Panc1 (cell line): ENCODE measurements at regions not wholly inside any gene's neighbourhood (a gene's known extent, or its start where the extent isn't known, plus 50 kb on each side); places are given as distances from the start of the nearest gene placed in this dataset.

ENCODE experiments used
- ATAC-seq: fragments of 200-7000 bp; cut with Tn5 transposase; 2 replicates; pipeline ENCODE4 v1.9.1; 2020; ENCODE audit warnings: mild to moderate bottlenecking, moderate library complexity
- BruUV-seq: library from RNA; stranded (reverse); fragments of 400-500 nt; replicated peaks from 2 replicates; lab custom pipeline; 2021; lab: Mats Ljungman, UMichigan
- CTCF ChIA-PET: fragments of 300-600 bp; sonication (Branson Sonifier 250); formaldehyde crosslinking; loops from one replicate; lab custom pipeline; 2022; ENCODE audit warnings: antibody characterized with exemption; lab: Charles Lee
- POLR2A ChIA-PET: fragments of 300-600 bp; sonication (Branson Sonifier 250); formaldehyde crosslinking; loops from one replicate; lab custom pipeline; 2022; ENCODE audit warnings: antibody characterized with exemption; lab: Charles Lee
- DNase-seq: peaks from one replicate; pipeline ENCODE4 v3.0.0-alpha.2; 2010; ENCODE audit warnings: low read depth, low spot score
- H3K27ac ChIP-seq: 2 replicates; pipeline ENCODE4 v1.5.1; 2011; ENCODE audit warnings: mild to moderate bottlenecking, low read length, inconsistent platforms
- H3K27me3 ChIP-seq: fragments of 200-500 bp; sonication (Bioruptor generic); 2 replicates; pipeline ENCODE4 v1.6.0; 2014; ENCODE audit warnings: low read length, inconsistent platforms; ENCODE audit not compliant: control insufficient read depth, insufficient read depth
- H3K36me3 ChIP-seq: fragments of 200-500 bp; sonication (Bioruptor generic); 2 replicates; pipeline ENCODE4 v1.5.1; 2014; ENCODE audit warnings: inconsistent platforms, mild to moderate bottlenecking, low read length, moderate library complexity; ENCODE audit not compliant: control insufficient read depth, insufficient read depth
- H3K4me1 ChIP-seq: 2 replicates; pipeline ENCODE4 v1.5.1; 2011; ENCODE audit warnings: inconsistent platforms, mild to moderate bottlenecking, low read length, moderate library complexity; ENCODE audit not compliant: control insufficient read depth, insufficient read depth
- H3K4me3 ChIP-seq, 2 experiments: 2 replicates each; pipeline ENCODE4 v1.5.1; 2011 to 2012; ENCODE audit warnings: low read depth in 2 of 2, low read length in 2 of 2, mild to moderate bottlenecking in 2 of 2, inconsistent platforms in 1 of 2, moderate library complexity in 1 of 2
- H3K9me3 ChIP-seq: fragments of 200-500 bp; sonication (Bioruptor generic); 2 replicates; pipeline ENCODE4 v1.5.1; 2014; ENCODE audit warnings: low read depth, mild to moderate bottlenecking, inconsistent platforms, low read length, moderate library complexity; ENCODE audit not compliant: control insufficient read depth, insufficient read depth
- CTCF ChIP-seq: fragments of 450-650 bp; IDR thresholded peaks from 2 replicates; pipeline ENCODE4 v1.5.1; 2017; ENCODE audit warnings: mild to moderate bottlenecking
- POLR2AphosphoS5 ChIP-seq: IDR thresholded peaks from 2 replicates; pipeline ENCODE4 v1.6.1; 2012; ENCODE audit warnings: mild to moderate bottlenecking, low read depth, low read length, moderate library complexity
- REST ChIP-seq, 2 experiments: IDR thresholded peaks; 2 replicates each; pipeline ENCODE4 v1.6.1; 2011 to 2012; ENCODE audit warnings: low read depth in 2 of 2, control low read depth in 1 of 2, low read length in 1 of 2, mild to moderate bottlenecking in 1 of 2, moderate library complexity in 1 of 2; ENCODE audit not compliant: insufficient read depth in 1 of 2
- SIN3A ChIP-seq: IDR thresholded peaks from 2 replicates; pipeline ENCODE4 v1.6.1; 2012; ENCODE audit warnings: low read depth, mild to moderate bottlenecking, low read length, moderate library complexity, borderline replicate concordance; ENCODE audit not compliant: insufficient read depth
- TCF7L2 ChIP-seq: IDR thresholded peaks from 2 replicates; pipeline ENCODE4 v1.6.1; 2011; ENCODE audit warnings: mild to moderate bottlenecking, low read depth, low read length, inconsistent platforms
- in situ Hi-C: cut with HindIII; loops from 2 replicates; pipeline ENCODE4 v1.10.0; 2016; ENCODE audit warnings: low sequenced_read_pairs, low pct_unique_long_range_greater_than_20kb
- intact Hi-C: fragments of 100-400 bp; cut with micrococcal nuclease; formaldehyde crosslinking; loops from one replicate; pipeline ENCODE4 v1.10.0; 2022; ENCODE audit not compliant: unreplicated experiment

- no peak for TF ChIP-seq REST (IDR thresholded peaks at IDR 0.05; ENCODE audit: insufficient read depth in 1 of 2, low read depth in 2 of 2, low read length in 1 of 2)
- no peak for TF ChIP-seq CTCF
- TF ChIP-seq TCF7L2 = no peak
- TF ChIP-seq POLR2AphosphoS5 = no peak
- TF ChIP-seq SIN3A = no peak
- intact Hi-C loops = no loop called here
- no peaks in the 10 kb centered on the region for H3K36me3 ChIP-seq
- no peaks in the 10 kb centered on the region for H3K9me3 ChIP-seq
- H3K27me3 ChIP-seq = no peaks in the 10 kb centered on the region
- ATAC-seq (no peak), DNase-seq (no peak)
- ChIA-PET POLR2A (no interaction called here), CTCF (no interaction called here)
- H3K4me1 ChIP-seq = no peaks in the 10 kb centered on the region
- no peak overlapping the region for H3K27ac ChIP-seq
- no peak overlapping the region for H3K4me3 ChIP-seq
- in situ Hi-C loops = no loop called here
- BruUV-seq = no TSS peak
These were observed 441.0 kb downstream of the TUSC7 start for GRCh38 chr3:117150628-117151027.

GRCh38 chr3:117160176-117160575, 450.6 kb downstream of the TUSC7 start:
- no peaks in the 10 kb centered on the region for H3K9me3 ChIP-seq
- no peak for ATAC-seq
- in situ Hi-C loops = no loop called here
- BruUV-seq = no TSS peak
- no peak overlapping the region for H3K27ac ChIP-seq
- H3K4me1 ChIP-seq = no peaks in the 10 kb centered on the region
- DNase-seq = no peak
- ChIA-PET CTCF (no interaction called here), POLR2A (no interaction called here)
- intact Hi-C loops = no loop called here
- no peaks in the 10 kb centered on the region for H3K27me3 ChIP-seq
- no peaks in the 10 kb centered on the region for H3K36me3 ChIP-seq
- no peak for TF ChIP-seq SIN3A
- no peak for TF ChIP-seq POLR2AphosphoS5
- no peak for TF ChIP-seq CTCF
- no peak overlapping the region for H3K4me3 ChIP-seq
